Activated T-cell treated with anti-CD3 and anti-CD28 coated beads, Interleukin-2, amount 50 U/mL, for 4 hours (primary cell): ENCODE measurements at regions not wholly inside any gene's neighbourhood (a gene's known extent, or its start where the extent isn't known, plus 50 kb on each side); places are given as distances from the start of the nearest gene placed in this dataset.

Source experiments
- ATAC-seq, 2 donors: fragments of 200-7000 bp; cut with Tn5 transposase; one replicate each; pipeline ENCODE4 v1.10.0; 2021
- DNase-seq: peaks from one replicate; pipeline ENCODE4 v3.0.0-alpha.2; 2020
- H3K27me3 Mint-ChIP-seq: one replicate; pipeline ENCODE4 v1.8.0; 2021; ENCODE audit warnings: low read depth, mixed read lengths
- H3K36me3 Mint-ChIP-seq: one replicate; pipeline ENCODE4 v1.8.0; 2022; ENCODE audit warnings: mixed read lengths; ENCODE audit not compliant: insufficient read depth
- H3K4me1 Mint-ChIP-seq: one replicate; pipeline ENCODE4 v1.8.0; 2021; ENCODE audit warnings: low read depth, mixed read lengths
- H3K4me3 Mint-ChIP-seq: one replicate; pipeline ENCODE4 v1.8.0; 2021; ENCODE audit warnings: mild to moderate bottlenecking, moderate library complexity, mixed read lengths
- H3K9me3 Mint-ChIP-seq: one replicate; pipeline ENCODE4 v1.8.0; 2021; ENCODE audit warnings: mixed read lengths

DNA sequence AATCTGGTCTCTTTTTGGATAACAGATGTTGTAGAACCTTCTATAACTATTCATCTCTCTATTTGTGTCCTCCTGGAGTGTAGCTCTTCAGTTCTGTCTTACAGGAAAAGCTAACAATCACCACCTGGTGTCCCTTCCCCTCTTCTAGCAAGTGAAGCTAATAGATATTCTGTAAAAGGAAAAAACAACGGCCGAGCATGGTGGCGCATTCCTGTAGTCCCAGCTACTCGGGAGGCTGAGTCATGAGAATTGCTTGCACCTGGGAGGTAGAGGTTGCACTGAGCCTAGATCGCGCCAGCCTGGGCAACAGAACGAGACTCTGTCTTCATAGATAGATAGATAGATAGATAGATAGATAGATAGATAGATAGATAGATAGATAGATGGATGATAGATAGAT is 779.4 kb downstream of the TUSC7 start:
- H3K9me3 Mint-ChIP-seq: peaks cover 5% of the 10 kb centered on the region
- no peak for ATAC-seq
- no peaks in the 10 kb centered on the region for H3K36me3 Mint-ChIP-seq
- no peak overlapping the region for H3K4me3 Mint-ChIP-seq
- H3K4me1 Mint-ChIP-seq: no peaks in the 10 kb centered on the region
- H3K27me3 Mint-ChIP-seq: no peaks in the 10 kb centered on the region
- DNase-seq: no peak

DNA sequence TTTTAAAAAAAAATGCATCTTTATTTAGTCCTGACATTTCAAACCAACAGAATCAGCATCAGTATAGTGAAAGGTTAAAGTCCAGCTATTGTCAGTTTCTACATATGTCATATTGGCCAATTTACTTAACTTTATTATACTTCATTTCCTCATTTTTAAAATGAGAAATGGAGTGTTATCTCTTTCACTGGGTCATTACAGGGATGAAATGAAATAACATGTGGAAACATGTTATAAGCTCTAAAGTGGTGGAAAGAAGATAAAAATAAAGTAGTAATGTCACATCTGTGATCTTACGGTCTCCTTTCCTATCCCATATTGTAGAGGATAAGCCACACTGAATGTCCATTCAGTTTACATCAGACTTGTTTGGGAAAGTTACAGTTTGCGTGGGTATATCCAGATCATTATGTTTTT is 780.1 kb downstream of the TUSC7 start:
- ATAC-seq: no peak
- Mint-ChIP-seq H3K4me3 (no peak overlapping the region), H3K36me3 (no peaks in the 10 kb centered on the region), H3K9me3 (peaks cover 5% of the 10 kb centered on the region), H3K27me3 (no peaks in the 10 kb centered on the region), H3K4me1 (no peaks in the 10 kb centered on the region)
- no peak for DNase-seq

DNA sequence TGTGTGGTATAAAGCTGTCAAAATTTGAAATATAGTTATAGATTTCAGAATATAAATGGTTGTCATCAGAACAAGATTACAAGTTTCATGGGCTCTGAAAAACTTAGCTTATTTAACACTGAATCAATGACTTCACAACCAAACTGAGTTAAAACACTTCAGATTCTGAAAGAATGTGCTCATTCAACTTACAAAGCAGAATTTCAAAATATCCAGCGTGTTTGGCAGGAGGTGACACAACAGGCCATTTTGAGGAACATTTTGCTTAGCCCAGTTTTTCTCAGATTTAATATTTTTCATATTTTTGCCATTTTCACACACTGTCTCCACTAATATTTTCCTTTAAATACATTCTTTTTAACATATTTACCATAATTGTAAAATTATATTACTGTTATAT is 781.1 kb downstream of the TUSC7 start:
- Mint-ChIP-seq H3K36me3 (no peaks in the 10 kb centered on the region), H3K9me3 (peaks cover 5% of the 10 kb centered on the region), H3K27me3 (no peaks in the 10 kb centered on the region), H3K4me3 (no peak overlapping the region), H3K4me1 (no peaks in the 10 kb centered on the region)
- ATAC-seq: no peak
- no peak for DNase-seq

DNA sequence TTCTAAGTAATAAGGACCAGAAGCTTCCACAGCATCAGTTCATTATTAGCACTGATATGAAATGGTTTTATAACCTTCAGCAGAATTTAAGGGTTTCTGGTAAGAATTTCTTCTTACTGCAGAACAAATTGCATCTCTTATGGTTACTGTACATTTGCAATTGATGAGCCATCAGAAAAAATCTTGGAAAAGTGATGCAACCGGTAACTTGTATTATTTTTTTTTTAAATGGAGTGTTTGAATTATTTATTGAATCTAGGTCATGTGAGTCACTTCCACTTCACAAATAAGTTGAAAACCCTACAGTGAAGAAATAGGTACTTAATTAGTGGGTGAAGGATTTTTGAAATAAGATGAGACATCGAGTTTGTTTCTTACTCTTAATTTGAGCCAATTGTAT is 786.0 kb downstream of the TUSC7 start:
- H3K36me3 Mint-ChIP-seq: no peaks in the 10 kb centered on the region
- no peaks in the 10 kb centered on the region for H3K27me3 Mint-ChIP-seq
- no peak overlapping the region for H3K4me3 Mint-ChIP-seq
- no peaks in the 10 kb centered on the region for H3K4me1 Mint-ChIP-seq
- DNase-seq: no peak
- peaks cover 8% of the 10 kb centered on the region for H3K9me3 Mint-ChIP-seq
- no peak for ATAC-seq

DNA sequence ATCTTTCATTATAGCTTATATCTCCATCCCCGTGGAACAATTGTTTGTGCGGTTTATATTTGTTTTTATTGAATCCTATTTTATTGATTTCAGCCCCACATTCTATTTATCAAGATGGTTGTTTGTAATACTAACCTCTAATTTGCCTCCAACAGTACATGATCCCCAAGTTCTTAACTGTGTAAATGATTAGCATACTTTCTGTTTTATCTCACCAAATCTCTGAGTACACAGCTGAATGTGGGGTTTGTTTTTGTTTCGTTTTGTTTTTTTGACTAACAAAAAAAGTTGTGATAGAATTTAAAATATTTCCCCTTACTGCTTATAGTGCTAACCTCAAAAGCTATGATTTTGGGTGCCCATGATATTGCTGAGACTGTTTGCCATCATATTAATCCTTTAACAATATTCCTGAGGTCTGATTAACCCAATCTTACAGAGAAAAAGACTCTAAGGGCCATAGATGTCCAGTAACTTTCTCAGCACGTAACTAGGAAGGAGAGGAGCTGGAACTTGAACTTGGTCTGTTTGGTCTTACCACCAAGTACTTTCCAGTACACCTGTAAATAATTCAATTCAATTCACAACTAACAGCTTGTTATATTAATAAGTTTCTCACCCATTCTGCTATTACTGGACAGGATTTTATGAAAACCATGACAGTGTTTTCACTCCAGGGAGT is 789.8 kb downstream of the TUSC7 start:
- Mint-ChIP-seq H3K27me3 (no peaks in the 10 kb centered on the region), H3K4me1 (no peaks in the 10 kb centered on the region), H3K9me3 (peaks cover 3% of the 10 kb centered on the region), H3K36me3 (no peaks in the 10 kb centered on the region), H3K4me3 (no peak overlapping the region)
- DNase-seq: no peak
- ATAC-seq: no peak

DNA sequence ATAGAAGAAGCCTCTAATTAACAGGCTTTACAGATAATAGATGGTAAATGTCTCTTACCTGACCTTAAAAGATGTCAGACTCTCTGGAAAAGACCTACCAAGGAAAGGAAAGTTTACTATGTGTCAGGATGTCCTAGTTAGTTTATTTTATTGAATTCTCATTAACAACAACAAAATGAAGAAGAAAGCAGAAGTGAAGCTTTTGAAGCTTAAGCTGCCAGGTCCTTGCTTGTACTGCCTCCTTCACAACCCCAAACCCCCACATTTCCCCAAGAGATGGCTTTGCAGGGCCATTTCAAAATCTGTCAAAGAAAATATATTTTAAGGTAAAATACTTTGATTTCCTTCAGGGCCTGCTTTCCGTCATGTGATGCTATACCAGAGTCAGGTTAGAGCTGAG is 798.4 kb downstream of the TUSC7 start:
- no peaks in the 10 kb centered on the region for H3K27me3 Mint-ChIP-seq
- ATAC-seq (no peak), DNase-seq (no peak)

DNA sequence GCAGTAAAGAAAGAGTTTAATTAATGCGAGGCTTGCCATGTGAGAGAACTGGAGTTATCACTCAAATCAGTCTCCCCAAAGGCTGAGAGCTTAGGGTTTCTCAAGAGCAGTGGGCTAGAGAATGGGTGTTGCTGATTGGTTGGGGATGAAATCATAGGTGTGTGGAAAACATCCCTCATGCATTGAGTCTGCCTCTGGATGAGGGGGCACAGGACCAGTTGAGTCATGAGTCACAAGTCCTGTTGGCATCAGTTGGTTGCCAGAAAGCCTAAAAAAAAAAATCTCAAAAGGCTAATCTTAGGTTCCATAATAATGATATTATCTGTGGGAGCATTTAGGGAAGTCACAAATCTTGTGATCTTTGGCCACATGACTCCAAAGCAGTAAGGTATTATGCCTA is 800.3 kb downstream of the TUSC7 start:
- no peak for DNase-seq
- peaks cover 8% of the 10 kb centered on the region for H3K9me3 Mint-ChIP-seq
- H3K27me3 Mint-ChIP-seq: no peaks in the 10 kb centered on the region
- no peaks in the 10 kb centered on the region for H3K4me1 Mint-ChIP-seq
- no peak overlapping the region for H3K4me3 Mint-ChIP-seq
- no peak for ATAC-seq
- H3K36me3 Mint-ChIP-seq: no peaks in the 10 kb centered on the region

More for the DNA sequence above, 798.4 kb downstream of the TUSC7 start:
- H3K36me3 Mint-ChIP-seq: no peaks in the 10 kb centered on the region
- peaks cover 5% of the 10 kb centered on the region for H3K9me3 Mint-ChIP-seq
- no peak overlapping the region for H3K4me3 Mint-ChIP-seq
- H3K4me1 Mint-ChIP-seq: no peaks in the 10 kb centered on the region

DNA sequence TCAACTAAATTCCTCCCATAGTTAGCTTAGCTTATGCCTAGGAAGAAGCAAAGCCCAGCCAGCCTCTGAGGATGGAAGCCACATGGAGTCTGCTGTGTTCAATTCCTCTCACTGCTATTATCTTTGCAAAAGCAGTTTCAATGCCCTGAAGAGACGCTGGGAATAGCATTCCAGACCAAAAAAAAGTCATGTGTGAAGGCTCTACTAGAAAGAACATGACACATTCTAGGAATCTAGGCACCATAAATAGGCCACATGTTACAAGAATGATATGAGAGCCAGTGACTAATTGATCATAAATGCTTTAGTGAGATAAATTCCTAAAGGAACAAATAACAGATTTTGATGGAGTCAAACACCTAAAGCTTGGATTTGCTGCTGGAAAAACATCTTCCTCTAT is 800.8 kb downstream of the TUSC7 start:
- Mint-ChIP-seq H3K4me3 (no peak overlapping the region), H3K9me3 (peaks cover 8% of the 10 kb centered on the region), H3K4me1 (no peaks in the 10 kb centered on the region), H3K36me3 (no peaks in the 10 kb centered on the region), H3K27me3 (no peaks in the 10 kb centered on the region)
- ATAC-seq: no peak
- DNase-seq: no peak

DNA sequence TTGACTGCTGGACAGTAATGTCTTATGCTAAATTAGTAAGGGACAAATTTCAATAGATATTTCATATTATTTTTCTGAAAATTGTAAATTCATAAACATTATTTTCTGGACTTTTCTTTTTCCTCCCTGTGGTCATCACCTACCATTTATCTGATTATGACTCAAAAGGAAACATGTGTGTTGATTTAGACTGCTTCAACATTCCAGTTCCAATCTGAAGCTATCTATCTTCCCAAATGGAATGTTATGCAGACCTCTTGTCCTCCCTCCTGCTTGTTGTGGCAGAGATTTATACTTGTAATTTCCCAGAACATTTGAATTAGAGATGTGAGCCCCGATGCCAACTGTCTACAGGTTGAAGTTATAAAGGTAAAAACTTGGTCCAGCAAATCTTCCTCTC is 803.4 kb downstream of the TUSC7 start:
- H3K4me1 Mint-ChIP-seq: no peaks in the 10 kb centered on the region
- DNase-seq: no peak
- H3K9me3 Mint-ChIP-seq: peaks cover 11% of the 10 kb centered on the region
- ATAC-seq: no peak
- no peaks in the 10 kb centered on the region for H3K36me3 Mint-ChIP-seq
- H3K27me3 Mint-ChIP-seq: no peaks in the 10 kb centered on the region
- no peak overlapping the region for H3K4me3 Mint-ChIP-seq

DNA sequence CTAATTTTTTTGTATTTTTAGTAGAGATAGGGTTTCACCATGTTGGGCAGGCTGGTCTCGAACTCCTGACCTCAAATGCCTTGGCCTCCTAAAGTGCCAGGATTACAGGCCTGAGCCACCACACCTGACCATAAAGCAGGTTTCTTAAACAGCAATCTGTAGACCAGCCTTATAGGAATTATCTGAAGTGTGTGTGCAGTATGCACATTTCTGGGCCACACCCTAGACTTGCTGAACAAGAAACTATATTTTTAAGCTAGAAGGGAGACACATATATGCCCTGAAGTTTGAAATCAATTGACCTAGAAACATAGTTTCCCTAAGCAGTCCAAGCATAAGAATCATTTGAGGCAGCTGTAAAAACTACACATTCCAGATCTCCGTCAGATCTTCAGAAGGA is 805.7 kb downstream of the TUSC7 start:
- no peaks in the 10 kb centered on the region for H3K27me3 Mint-ChIP-seq

DNA sequence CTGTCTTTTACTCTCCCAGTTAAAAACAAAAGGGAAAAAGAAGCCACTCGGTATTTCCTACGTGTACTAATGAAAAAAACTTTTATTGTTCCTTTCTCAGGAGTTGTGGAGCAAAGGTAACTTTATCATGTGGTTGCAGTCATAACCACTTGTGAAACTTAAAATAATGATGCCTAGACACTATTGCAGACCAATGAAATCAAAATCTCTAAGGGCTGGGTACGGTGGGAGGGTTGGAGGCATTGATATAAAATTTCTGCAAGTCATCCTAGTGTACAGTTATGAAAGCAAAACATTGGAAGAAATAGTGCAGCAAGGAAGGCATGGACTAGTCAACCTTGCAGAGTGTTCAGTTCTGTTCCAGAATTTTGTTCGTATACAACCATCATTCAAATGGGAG is 808.8 kb downstream of the TUSC7 start:
- Mint-ChIP-seq H3K27me3 (no peaks in the 10 kb centered on the region), H3K4me3 (no peak overlapping the region), H3K36me3 (no peaks in the 10 kb centered on the region), H3K4me1 (no peaks in the 10 kb centered on the region), H3K9me3 (peaks cover 6% of the 10 kb centered on the region)
- DNase-seq (no peak), ATAC-seq (no peak)

More for the DNA sequence above, 805.7 kb downstream of the TUSC7 start:
- H3K4me1 Mint-ChIP-seq: no peaks in the 10 kb centered on the region
- H3K9me3 Mint-ChIP-seq: peaks cover 6% of the 10 kb centered on the region
- DNase-seq (no peak), ATAC-seq (no peak)
- no peaks in the 10 kb centered on the region for H3K36me3 Mint-ChIP-seq
- H3K4me3 Mint-ChIP-seq: no peak overlapping the region

DNA sequence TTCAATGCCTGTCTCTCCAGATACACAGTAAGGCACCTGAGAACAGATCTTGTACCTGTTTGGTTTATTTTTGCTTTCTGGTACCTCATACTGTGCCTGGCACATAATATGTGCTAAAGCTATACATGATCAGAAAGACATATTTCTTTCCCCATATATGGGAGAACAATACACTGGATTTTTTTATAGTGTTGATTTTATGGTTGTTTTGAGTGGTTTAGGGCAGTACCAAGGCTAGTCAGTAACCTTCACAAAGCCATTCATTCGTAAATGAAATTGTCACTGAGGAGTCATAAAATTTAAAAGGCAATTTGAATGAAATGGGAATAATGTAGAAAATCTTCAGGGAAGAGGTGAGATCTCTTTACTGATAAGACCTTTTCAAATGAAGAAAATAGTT is 810.2 kb downstream of the TUSC7 start:
- Mint-ChIP-seq H3K36me3 (no peaks in the 10 kb centered on the region), H3K9me3 (peaks cover 4% of the 10 kb centered on the region), H3K27me3 (no peaks in the 10 kb centered on the region), H3K4me1 (no peaks in the 10 kb centered on the region), H3K4me3 (no peak overlapping the region)
- no peak for ATAC-seq
- no peak for DNase-seq

DNA sequence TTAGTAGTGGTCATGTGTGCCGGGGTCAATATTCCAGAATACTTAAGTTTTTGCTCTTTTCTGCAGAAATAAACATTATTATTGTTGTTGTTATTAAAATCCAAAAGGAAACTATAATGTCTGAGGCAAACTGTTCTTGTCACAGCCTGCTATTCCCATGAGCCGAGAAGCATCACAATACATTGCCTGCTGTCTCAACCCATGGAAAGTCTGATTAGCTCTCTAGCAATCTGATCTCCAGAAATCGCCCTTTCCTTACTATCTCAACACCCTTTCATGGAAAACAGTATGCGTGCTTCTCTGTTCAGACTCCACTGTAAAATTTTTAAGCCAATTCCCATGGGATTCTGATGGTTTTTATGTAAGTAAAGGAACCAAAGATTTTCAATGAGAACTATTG is 811.0 kb downstream of the TUSC7 start:
- Mint-ChIP-seq H3K4me1 (no peaks in the 10 kb centered on the region), H3K27me3 (no peaks in the 10 kb centered on the region), H3K9me3 (peaks cover 3% of the 10 kb centered on the region), H3K4me3 (no peak overlapping the region), H3K36me3 (no peaks in the 10 kb centered on the region)
- ATAC-seq: no peak
- no peak for DNase-seq

DNA sequence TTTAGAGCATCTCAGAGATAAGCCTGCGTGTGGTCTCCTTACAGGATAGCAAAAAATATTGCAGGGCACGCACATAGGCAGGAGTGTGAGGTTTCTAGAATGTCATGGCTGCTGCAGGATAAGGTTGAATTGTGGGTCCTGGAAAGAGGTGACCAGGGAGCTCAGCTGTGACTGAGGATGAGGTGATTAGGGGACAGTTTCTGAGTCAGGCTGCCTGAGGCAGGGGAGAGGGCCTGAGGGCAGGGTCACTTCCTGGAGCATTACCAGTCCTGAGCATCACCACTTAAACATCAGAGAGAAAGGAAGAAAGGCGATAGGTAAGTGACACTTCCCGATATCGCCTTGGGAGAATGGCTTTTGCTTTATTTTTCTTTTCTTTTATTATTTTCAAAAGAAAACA is 813.8 kb downstream of the TUSC7 start:
- H3K4me3 Mint-ChIP-seq: no peak overlapping the region
- no peaks in the 10 kb centered on the region for H3K27me3 Mint-ChIP-seq
- peaks cover 4% of the 10 kb centered on the region for H3K9me3 Mint-ChIP-seq
- H3K36me3 Mint-ChIP-seq: no peaks in the 10 kb centered on the region
- H3K4me1 Mint-ChIP-seq: no peaks in the 10 kb centered on the region
- ATAC-seq (no peak), DNase-seq (no peak)

DNA sequence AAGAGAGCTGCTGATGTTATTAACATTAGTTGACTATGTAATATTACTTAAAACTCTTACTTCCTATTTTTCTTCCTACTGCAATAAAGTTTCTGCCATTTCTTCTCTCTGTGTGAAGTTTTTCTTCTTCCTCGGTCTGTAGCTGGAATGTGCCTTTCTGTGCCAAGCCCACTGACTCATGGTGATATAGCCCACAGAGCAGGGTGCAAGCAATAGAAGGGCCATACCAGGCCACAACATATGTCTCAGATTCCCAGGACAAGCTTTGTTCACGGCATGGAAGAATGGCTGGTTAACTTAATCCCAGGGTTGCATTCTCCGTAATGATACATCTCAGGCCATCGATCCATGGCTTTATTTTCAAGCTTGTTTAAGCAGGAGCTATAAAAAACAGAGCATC is 815.3 kb downstream of the TUSC7 start:
- peaks cover 5% of the 10 kb centered on the region for H3K9me3 Mint-ChIP-seq
- no peak for DNase-seq
- H3K36me3 Mint-ChIP-seq: no peaks in the 10 kb centered on the region
- ATAC-seq: no peak
- no peak overlapping the region for H3K4me3 Mint-ChIP-seq
- H3K27me3 Mint-ChIP-seq: no peaks in the 10 kb centered on the region
- no peaks in the 10 kb centered on the region for H3K4me1 Mint-ChIP-seq
